OCI-LY7 (cell line): ENCODE measurements at regions not wholly inside any gene's neighbourhood (a gene's known extent, or its start where the extent isn't known, plus 50 kb on each side); places are given as distances from the start of the nearest gene placed in this dataset.
A peak's percentile ranks its signal among the peaks of the same experiment; 100 is the strongest.

Experiments
- BruUV-seq: library from RNA; stranded (reverse); fragments of 400-500 nt; replicated peaks from 2 replicates; lab custom pipeline; 2021; lab: Mats Ljungman, UMichigan
- CTCF ChIA-PET: fragments of 300-600 bp; sonication (Branson Sonifier 250); formaldehyde crosslinking; loops from one replicate; lab custom pipeline; 2022; ENCODE audit warnings: antibody characterized with exemption; ENCODE audit not compliant: unreplicated experiment; lab: Charles Lee
- POLR2A ChIA-PET: fragments of 300-600 bp; sonication (Branson Sonifier 250); formaldehyde crosslinking; loops from one replicate; lab custom pipeline; 2022; ENCODE audit warnings: antibody characterized with exemption; lab: Charles Lee
- DNase-seq: peaks from one replicate; pipeline ENCODE4 v3.0.0-alpha.2; 2015; ENCODE audit warnings: low spot score
- H2AFZ ChIP-seq: fragments of 200-600 bp; sonication (generic), shearing (Covaris generic); 2 replicates; pipeline ENCODE4 v1.6.1; 2014; ENCODE audit warnings: mild to moderate bottlenecking, antibody characterized with exemption, low read length, moderate library complexity
- H3K27ac ChIP-seq: fragments of 200-600 bp; sonication (generic); 2 replicates; pipeline ENCODE4 v1.5.1; 2014; ENCODE audit warnings: mixed run types, low read depth, mild to moderate bottlenecking, moderate library complexity, low read length, inconsistent platforms; ENCODE audit not compliant: poor library complexity, severe bottlenecking
- H3K36me3 ChIP-seq: fragments of 200-600 bp; sonication (generic); 2 replicates; pipeline ENCODE4 v1.6.1; 2014; ENCODE audit warnings: mild to moderate bottlenecking, antibody characterized with exemption, low read length, moderate library complexity, mixed read lengths; ENCODE audit not compliant: insufficient read depth
- H3K4me1 ChIP-seq: fragments of 200-600 bp; sonication (generic); 2 replicates; pipeline ENCODE4 v1.5.1; 2014; ENCODE audit warnings: mild to moderate bottlenecking, low read length; ENCODE audit not compliant: insufficient read depth, poor library complexity, severe bottlenecking
- H3K4me2 ChIP-seq: fragments of 200-600 bp; sonication (generic); 2 replicates; pipeline ENCODE4 v1.6.1; 2014; ENCODE audit warnings: mild to moderate bottlenecking, low read length
- H3K4me3 ChIP-seq: fragments of 200-600 bp; sonication (generic); 2 replicates; pipeline ENCODE4 v1.5.1; 2014; ENCODE audit warnings: mild to moderate bottlenecking, low read depth, low read length; ENCODE audit not compliant: poor library complexity, severe bottlenecking
- H3K79me2 ChIP-seq: fragments of 200-600 bp; sonication (generic); 2 replicates; pipeline ENCODE4 v1.6.1; 2016; ENCODE audit warnings: low read depth, mild to moderate bottlenecking, low read length, moderate library complexity, mixed read lengths; ENCODE audit not compliant: insufficient read depth
- H3K9me2 ChIP-seq: fragments of 200-600 bp; sonication (generic); 2 replicates; pipeline ENCODE4 v1.6.1; 2016; ENCODE audit warnings: mild to moderate bottlenecking, low read length, mixed read lengths; ENCODE audit not compliant: insufficient read depth
- H3K9me3 ChIP-seq: fragments of 200-600 bp; sonication (generic); 2 replicates; pipeline ENCODE4 v1.6.1; 2014; ENCODE audit warnings: mild to moderate bottlenecking, mixed run types, low read length, mixed read lengths
- H4K20me1 ChIP-seq: fragments of 200-600 bp; sonication (generic); 2 replicates; pipeline ENCODE4 v1.6.1; 2014; ENCODE audit warnings: mild to moderate bottlenecking, antibody characterized with exemption, low read length, moderate library complexity, mixed read lengths; ENCODE audit not compliant: insufficient read depth
- EZH2phosphoT487 ChIP-seq: fragments of 200-600 bp; sonication (generic); IDR thresholded peaks from 2 replicates; pipeline ENCODE4 v1.6.1; 2018; ENCODE audit warnings: low read depth, borderline replicate concordance, mild to moderate bottlenecking, mixed run types, antibody characterized with exemption, low read length, moderate library complexity, mixed read lengths
- intact Hi-C: fragments of 100-400 bp; cut with micrococcal nuclease; formaldehyde crosslinking; loops from one replicate; pipeline ENCODE4 v1.10.0; 2022; ENCODE audit not compliant: unreplicated experiment
- TF ChIP-seq, protein P1 (sequence below): fragments of 200-600 bp; sonication (generic); conservative IDR thresholded peaks from 2 replicates; pipeline ENCODE4 v1.5.1; 2014; ENCODE audit warnings: mild to moderate bottlenecking, antibody characterized with exemption, low read length, moderate library complexity, mixed read lengths

DNA sequence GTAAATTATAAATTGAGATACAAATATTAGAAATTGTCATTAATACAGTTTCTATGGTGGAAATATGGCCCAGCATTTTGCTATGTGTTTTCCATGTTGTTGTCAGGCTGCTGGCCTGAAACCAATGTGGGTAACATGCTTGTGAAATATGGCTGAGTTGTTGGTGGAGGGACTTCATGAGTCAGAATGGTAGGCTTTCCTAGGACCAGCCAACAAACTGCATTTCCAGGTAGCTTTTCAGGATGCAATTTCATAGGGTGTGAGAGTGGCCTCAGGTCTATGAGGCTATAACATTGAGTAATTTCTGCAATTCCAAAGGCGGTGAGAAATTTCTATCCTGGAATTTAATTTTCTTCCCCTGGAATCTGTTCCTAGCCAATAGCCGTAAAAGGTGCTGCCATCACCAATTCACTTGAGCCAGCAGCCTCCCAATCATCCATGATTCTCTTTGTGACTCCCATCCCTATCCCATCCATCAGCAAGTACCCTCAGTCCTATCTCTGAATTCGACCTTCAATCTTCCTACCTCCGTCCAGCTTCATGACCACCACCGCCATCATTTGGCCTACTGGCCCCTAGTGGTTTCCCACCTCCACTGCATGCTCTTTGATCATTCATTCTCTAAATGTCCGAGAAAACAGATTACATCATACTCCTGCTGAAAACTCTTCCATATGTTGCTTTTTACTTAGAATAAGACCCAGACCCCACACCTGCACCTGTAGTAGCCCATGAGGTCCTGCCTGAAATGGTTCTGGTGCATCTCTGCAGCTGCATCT, 276.6 kb upstream of the CFAP20DC start:
- Histone ChIP-seq H2AFZ (no peak overlapping the region), H3K79me2 (no peaks in the 10 kb centered on the region)
- BruUV-seq: no TSS peak

DNA sequence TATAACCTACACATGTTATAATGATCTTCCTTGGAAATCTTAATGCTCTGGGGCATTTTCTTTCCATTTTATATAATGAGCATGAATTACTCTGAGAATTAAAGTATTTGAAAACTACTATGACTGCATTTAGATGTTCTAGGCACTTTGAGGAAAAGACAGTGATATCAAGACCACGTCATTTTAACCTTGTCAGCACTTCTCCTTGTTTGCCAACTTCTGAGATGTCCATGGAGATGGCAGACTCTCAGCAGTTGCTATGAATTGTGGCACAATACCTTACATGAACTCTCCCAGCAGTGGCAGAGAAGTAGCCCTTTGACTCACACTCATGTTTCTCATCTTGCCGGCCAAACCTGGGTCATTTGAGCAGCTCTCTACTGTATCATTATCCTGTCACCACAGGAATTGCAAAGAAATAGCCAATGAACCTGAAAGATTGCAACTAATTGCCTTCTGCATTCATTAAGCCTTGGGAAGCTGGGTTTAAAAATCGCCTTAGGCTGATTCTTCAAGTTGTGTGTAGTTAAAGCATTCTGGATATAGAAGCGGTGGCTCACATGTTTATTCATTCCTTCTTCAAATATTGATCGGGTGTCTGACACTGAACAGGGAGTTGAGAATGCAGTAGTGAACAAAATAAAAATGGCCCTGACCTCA, 272.2 kb upstream of the CFAP20DC start:
- no peak for TF ChIP-seq EZH2phosphoT487
- TF ChIP-seq, protein P1, sequence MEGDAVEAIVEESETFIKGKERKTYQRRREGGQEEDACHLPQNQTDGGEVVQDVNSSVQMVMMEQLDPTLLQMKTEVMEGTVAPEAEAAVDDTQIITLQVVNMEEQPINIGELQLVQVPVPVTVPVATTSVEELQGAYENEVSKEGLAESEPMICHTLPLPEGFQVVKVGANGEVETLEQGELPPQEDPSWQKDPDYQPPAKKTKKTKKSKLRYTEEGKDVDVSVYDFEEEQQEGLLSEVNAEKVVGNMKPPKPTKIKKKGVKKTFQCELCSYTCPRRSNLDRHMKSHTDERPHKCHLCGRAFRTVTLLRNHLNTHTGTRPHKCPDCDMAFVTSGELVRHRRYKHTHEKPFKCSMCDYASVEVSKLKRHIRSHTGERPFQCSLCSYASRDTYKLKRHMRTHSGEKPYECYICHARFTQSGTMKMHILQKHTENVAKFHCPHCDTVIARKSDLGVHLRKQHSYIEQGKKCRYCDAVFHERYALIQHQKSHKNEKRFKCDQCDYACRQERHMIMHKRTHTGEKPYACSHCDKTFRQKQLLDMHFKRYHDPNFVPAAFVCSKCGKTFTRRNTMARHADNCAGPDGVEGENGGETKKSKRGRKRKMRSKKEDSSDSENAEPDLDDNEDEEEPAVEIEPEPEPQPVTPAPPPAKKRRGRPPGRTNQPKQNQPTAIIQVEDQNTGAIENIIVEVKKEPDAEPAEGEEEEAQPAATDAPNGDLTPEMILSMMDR: no peak
- H3K9me3 ChIP-seq: no peaks in the 10 kb centered on the region
- CTCF ChIA-PET: no interaction called here
- H3K4me3 ChIP-seq: no peak overlapping the region
- H2AFZ ChIP-seq: no peak overlapping the region
- no peaks in the 10 kb centered on the region for H3K79me2 ChIP-seq
- H4K20me1 ChIP-seq: no peaks in the 10 kb centered on the region
- no peak overlapping the region for H3K4me2 ChIP-seq
- no TSS peak for BruUV-seq
- H3K27ac ChIP-seq: no peak overlapping the region
- intact Hi-C loops: loop anchor here (10.0 kb wide), 1 partner anchor 107 kb away; no protein-coding TSS in a partner anchor
- no peak for DNase-seq
- no peaks in the 10 kb centered on the region for H3K9me2 ChIP-seq
- H3K4me1 ChIP-seq: no peaks in the 10 kb centered on the region
- POLR2A ChIA-PET: no interaction called here
- H3K36me3 ChIP-seq: no peaks in the 10 kb centered on the region

More for the DNA sequence above, 276.6 kb upstream of the CFAP20DC start:
- Histone ChIP-seq H3K4me1 (no peaks in the 10 kb centered on the region), H3K36me3 (no peaks in the 10 kb centered on the region), H3K9me3 (no peaks in the 10 kb centered on the region), H3K27ac (no peak overlapping the region), H3K9me2 (no peaks in the 10 kb centered on the region), H3K4me2 (no peak overlapping the region), H4K20me1 (no peaks in the 10 kb centered on the region), H3K4me3 (no peak overlapping the region)
- intact Hi-C loops: loop anchor here (10.0 kb wide), 1 partner anchor 112 kb away; no protein-coding TSS in a partner anchor
- peak; percentile 2 for DNase-seq
- CTCF ChIA-PET: no interaction called here
- POLR2A ChIA-PET: interaction anchor here (0.7 kb wide), 1 partner anchor 306 kb away, joined by 4 read pairs; no protein-coding TSS in a partner anchor
- TF ChIP-seq EZH2phosphoT487: no peak
- TF ChIP-seq, protein P1: peak; percentile 74

DNA sequence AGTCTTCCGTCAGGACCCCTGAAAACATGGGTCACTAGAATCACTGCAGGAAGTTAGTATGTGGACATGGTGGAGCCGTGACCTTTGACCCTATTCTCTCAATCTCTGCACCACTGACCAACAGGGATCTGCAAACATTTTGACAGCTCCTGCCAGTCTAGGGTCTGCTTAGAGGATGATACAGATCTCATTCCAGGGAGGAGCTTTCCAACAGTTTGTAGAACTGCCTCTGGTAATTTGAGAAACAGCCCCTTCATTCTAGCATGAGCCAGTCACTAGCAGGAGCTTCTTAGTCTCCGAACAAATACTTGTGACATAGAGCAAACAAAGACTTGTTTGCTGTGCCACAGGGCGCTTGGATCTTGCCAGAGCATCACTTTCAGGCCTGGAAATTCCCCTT, 270.3 kb upstream of the CFAP20DC start:
- Histone ChIP-seq H2AFZ (no peak overlapping the region), H3K79me2 (no peaks in the 10 kb centered on the region), H4K20me1 (no peaks in the 10 kb centered on the region), H3K4me3 (no peak overlapping the region), H3K9me2 (no peaks in the 10 kb centered on the region), H3K4me2 (no peak overlapping the region), H3K36me3 (no peaks in the 10 kb centered on the region), H3K4me1 (no peaks in the 10 kb centered on the region), H3K27ac (no peak overlapping the region), H3K9me3 (no peaks in the 10 kb centered on the region)
- BruUV-seq: no TSS peak
- ChIA-PET CTCF (no interaction called here), POLR2A (no interaction called here)
- no peak for DNase-seq
- TF ChIP-seq, protein P1: no peak
- TF ChIP-seq EZH2phosphoT487: no peak
- intact Hi-C loops: loop anchor here (10.0 kb wide), 1 partner anchor 105 kb away; no protein-coding TSS in a partner anchor
